Activated CD4-positive, CD25-positive, alpha-beta regulatory T cell treated with anti-CD3 and anti-CD28 coated beads, Interleukin-2, amount 50 U/mL, for 24 hours (primary cell): ENCODE measurements at regions not wholly inside any gene's neighbourhood (a gene's known extent, or its start where the extent isn't known, plus 50 kb on each side); places are given as distances from the start of the nearest gene placed in this dataset.

ENCODE experiments used
- ATAC-seq, 2 donors: fragments of 150-1000 bp; cut with Tn5 transposase; one replicate each; pipeline ENCODE4 v1.10.0; 2021; ENCODE audit warnings: mild to moderate bottlenecking in 1 of 2, moderate library complexity in 1 of 2

GRCh38 chr16:61313931-61314330, 722.3 kb downstream of the CDH8 start:
- ATAC-seq, result no peak

- no peak for ATAC-seq
These were observed 726.9 kb downstream of the CDH8 start for GRCh38 chr16:61309386-61309785.

GRCh38 chr16:61306204-61306603, 730.0 kb downstream of the CDH8 start:
- ATAC-seq, result no peak

GRCh38 chr16:61296814-61297213, 739.4 kb downstream of the CDH8 start:
- ATAC-seq, result no peak

GRCh38 chr16:61296305-61296704, 739.9 kb downstream of the CDH8 start:
- ATAC-seq, result no peak

GRCh38 chr16:61295311-61295710, 740.9 kb downstream of the CDH8 start:
- no peak for ATAC-seq

GRCh38 chr16:61289141-61289540, 747.1 kb downstream of the CDH8 start:
- no peak for ATAC-seq

GRCh38 chr16:61277849-61278248, 758.4 kb downstream of the CDH8 start:
- ATAC-seq, result no peak

GRCh38 chr16:61274211-61274610, 762.0 kb downstream of the CDH8 start:
- no peak for ATAC-seq

- no peak for ATAC-seq
These were observed 765.5 kb downstream of the CDH8 start for GRCh38 chr16:61270726-61271125.

GRCh38 chr16:61263400-61263799, 772.8 kb downstream of the CDH8 start:
- no peak for ATAC-seq

GRCh38 chr16:61261315-61261714, 774.9 kb downstream of the CDH8 start:
- no peak for ATAC-seq

- no peak for ATAC-seq
These were observed 789.6 kb downstream of the CDH8 start for GRCh38 chr16:61246592-61246991.

- ATAC-seq, result no peak
These were observed 792.3 kb downstream of the CDH8 start for GRCh38 chr16:61243954-61244353.

GRCh38 chr16:61237884-61238485, 798.3 kb downstream of the CDH8 start:
- no peak for ATAC-seq

GRCh38 chr16:61233713-61234112, 802.5 kb downstream of the CDH8 start:
- no peak for ATAC-seq

- no peak for ATAC-seq
These were observed 807.9 kb downstream of the CDH8 start for GRCh38 chr16:61228371-61228770.

- ATAC-seq, result no peak
These were observed 820.6 kb downstream of the CDH8 start for GRCh38 chr16:61215605-61216004.

- no peak for ATAC-seq
These were observed 821.5 kb downstream of the CDH8 start for GRCh38 chr16:61214780-61215179.

GRCh38 chr16:61210076-61210475, 826.2 kb downstream of the CDH8 start:
- no peak for ATAC-seq

- no peak for ATAC-seq
These were observed 841.2 kb downstream of the CDH8 start for GRCh38 chr16:61195006-61195405.

- ATAC-seq, result no peak
These were observed 841.7 kb downstream of the CDH8 start for GRCh38 chr16:61194573-61194972.

GRCh38 chr16:61182391-61182790, 853.8 kb downstream of the CDH8 start:
- no peak for ATAC-seq

GRCh38 chr16:61181982-61182381, 854.3 kb downstream of the CDH8 start:
- no peak for ATAC-seq

GRCh38 chr16:61179561-61179960, 856.7 kb downstream of the CDH8 start:
- no peak for ATAC-seq

- no peak for ATAC-seq
These were observed 870.4 kb downstream of the CDH8 start for GRCh38 chr16:61165797-61166196.
